ENCODE measurements at regions not wholly inside any gene's neighbourhood (a gene's known extent, or its start where the extent isn't known, plus 50 kb on each side); places are given as distances from the start of the nearest gene placed in this dataset.
"Not testable (repeated sequence)": the region's sequence is repeated elsewhere in the genome, so short reads cannot be mapped to it uniquely, and the experiment has no call there.

DNA sequence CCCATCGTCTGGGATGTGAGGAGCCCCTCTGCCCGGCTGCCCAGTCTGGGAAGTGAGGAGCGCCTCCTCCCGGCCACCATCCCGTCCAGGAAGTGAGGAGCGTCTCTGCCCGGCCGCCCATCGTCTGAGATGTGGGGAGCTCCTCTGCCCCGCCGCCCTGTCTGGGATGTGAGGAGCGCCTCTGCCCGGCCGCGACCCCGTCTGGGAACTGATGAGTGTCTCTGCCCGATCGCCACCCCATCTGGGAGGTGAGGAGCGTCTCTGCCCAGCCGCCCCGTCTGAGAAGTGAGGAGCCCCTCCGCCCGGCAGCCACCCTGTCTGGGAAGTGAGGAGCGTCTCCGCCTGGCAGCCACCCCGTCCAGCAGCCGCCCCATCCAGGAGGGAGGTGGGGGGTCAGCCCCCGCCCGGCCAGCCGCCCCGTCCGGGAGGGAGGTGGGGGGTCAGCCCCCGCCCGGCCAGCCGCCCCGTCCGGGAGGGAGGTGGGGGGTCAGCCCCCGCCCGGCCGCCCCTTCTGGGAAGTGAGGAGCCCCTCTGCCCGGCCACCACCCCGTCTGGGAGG, 705.8 kb downstream of the DTWD2 start:
- TF ChIP-seq SUZ12 (IDR thresholded peaks at IDR 0.05; ENCODE audit: extremely low read depth, insufficient read depth, insufficient read length); ZNF274 (IDR thresholded peaks at IDR 0.05; ENCODE audit: low read depth, low read length): not testable (repeated sequence)

Measured in NT2/D1 (cell line).